ENCODE measurements at regions not wholly inside any gene's neighbourhood (a gene's known extent, or its start where the extent isn't known, plus 50 kb on each side); places are given as distances from the start of the nearest gene placed in this dataset.

- no peak for TF ChIP-seq CTCF (IDR thresholded peaks at IDR 0.05; ENCODE audit: borderline replicate concordance, extremely low read depth, low read length, poor library complexity, severe bottlenecking)
- TF ChIP-seq EZH2 (IDR thresholded peaks at IDR 0.05; ENCODE audit: borderline replicate concordance, low read depth, low read length, severe bottlenecking) = no peak
These were observed 163.1 kb downstream of the ARL6IP6 start for GRCh38 chr2:152881527-152881926.

Measured in DND-41 (cell line).